ENCODE measurements at regions not wholly inside any gene's neighbourhood (a gene's known extent, or its start where the extent isn't known, plus 50 kb on each side); places are given as distances from the start of the nearest gene placed in this dataset.

DNA sequence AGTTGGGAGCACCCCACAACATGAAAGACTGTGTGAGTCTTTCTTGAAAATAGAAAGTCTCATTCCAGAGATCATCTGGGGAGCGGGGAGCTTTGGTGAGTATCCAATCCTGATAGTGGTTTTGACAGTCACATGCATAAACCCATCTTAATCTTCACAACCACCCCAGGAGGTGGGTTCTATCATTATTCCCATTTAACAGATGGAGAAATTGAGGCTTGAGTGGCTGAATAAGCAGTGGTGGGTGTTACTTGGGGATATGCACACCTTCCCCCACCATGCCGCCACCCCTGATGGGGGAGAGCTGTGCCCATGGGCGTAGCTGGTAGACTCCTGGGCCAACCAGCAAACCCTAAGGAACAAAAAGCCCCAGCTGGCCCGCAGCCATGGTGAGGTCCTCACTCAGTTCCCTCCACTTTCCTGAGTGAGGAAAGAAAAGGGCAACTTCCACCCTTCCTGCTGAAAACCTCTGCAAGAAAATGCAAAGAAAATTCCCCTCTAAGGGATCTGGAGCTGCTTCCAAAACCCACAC is 99.8 kb downstream of the SNX5 start:
- TF ChIP-seq, protein P1, sequence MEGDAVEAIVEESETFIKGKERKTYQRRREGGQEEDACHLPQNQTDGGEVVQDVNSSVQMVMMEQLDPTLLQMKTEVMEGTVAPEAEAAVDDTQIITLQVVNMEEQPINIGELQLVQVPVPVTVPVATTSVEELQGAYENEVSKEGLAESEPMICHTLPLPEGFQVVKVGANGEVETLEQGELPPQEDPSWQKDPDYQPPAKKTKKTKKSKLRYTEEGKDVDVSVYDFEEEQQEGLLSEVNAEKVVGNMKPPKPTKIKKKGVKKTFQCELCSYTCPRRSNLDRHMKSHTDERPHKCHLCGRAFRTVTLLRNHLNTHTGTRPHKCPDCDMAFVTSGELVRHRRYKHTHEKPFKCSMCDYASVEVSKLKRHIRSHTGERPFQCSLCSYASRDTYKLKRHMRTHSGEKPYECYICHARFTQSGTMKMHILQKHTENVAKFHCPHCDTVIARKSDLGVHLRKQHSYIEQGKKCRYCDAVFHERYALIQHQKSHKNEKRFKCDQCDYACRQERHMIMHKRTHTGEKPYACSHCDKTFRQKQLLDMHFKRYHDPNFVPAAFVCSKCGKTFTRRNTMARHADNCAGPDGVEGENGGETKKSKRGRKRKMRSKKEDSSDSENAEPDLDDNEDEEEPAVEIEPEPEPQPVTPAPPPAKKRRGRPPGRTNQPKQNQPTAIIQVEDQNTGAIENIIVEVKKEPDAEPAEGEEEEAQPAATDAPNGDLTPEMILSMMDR (IDR thresholded peaks at IDR 0.05; ENCODE audit: low read depth, low read length): no peak
- in situ Hi-C loops (cut with HindIII; ENCODE audit: low sequenced_read_pairs): no loop called here
- no peak overlapping the region for H3K4me3 ChIP-seq (ENCODE audit: low read depth, low read length)

DNA sequence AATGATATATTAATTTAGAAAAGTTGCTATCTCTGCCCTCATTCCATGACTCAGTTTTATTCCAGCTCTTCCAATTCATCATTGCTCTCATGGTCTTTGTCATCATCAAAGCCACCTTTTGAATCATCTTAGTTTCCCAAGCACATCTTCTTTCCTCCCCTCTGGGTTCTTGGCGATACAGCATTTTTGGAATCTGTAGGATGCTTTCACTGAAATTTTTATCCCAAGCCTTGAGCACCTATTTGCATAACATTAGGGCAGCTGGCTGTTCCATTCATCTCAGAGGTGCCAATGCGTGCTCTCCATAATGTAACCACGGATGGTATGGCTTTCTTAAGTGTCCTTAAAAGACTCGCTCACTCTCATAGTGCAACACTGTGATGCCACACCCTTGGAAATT is 100.4 kb downstream of the SNX5 start:
- TF ChIP-seq, protein P1 (IDR thresholded peaks at IDR 0.05; ENCODE audit: low read depth, low read length): no peak
- in situ Hi-C loops (cut with HindIII; ENCODE audit: low sequenced_read_pairs): no loop called here
- DNase-seq (ENCODE audit: low read depth, low spot score): no peak
- no peak overlapping the region for H3K4me3 ChIP-seq (ENCODE audit: low read depth, low read length)

More for the DNA sequence above, 99.8 kb downstream of the SNX5 start:
- DNase-seq (ENCODE audit: low read depth, low spot score): no peak

DNA sequence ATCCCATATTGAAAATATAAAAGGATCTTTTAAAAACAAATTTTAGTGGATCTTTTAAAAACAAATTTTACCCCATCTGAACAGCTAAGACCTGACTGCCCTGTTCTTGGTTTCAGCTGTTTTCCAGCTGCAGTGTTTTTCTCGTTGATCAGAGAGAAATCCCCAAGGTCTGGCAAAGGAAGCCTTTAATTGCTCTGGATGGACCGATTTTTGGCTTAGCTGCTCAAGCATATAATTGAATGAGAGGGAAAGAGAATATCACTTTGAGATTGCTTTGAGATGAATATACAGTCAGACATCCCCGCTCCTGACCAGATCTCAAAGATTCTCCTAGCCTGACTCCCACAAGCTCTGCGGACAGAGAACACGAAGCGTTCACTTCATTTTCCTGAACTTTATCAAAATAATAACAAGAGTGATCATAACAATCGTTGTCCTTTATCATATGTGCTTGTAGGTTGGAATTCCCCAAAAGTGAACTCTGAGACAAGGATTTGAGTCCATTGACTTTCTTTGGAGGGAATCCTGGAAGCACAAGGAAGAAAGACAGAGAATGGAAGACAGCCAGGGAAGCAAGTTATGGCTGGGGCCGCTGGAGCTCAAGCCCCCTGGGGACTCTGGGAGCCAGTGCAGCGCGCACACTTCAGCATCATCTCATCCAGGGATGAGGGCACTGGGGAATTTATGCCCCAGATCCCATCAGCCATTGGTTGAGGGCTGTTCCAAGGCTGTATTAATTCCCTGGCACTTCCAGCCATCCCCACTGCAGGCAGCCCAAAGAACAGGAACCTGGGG is 101.3 kb downstream of the SNX5 start:
- H3K4me3 ChIP-seq (ENCODE audit: low read depth, low read length): no peak overlapping the region
- in situ Hi-C loops (cut with HindIII; ENCODE audit: low sequenced_read_pairs): no loop called here
- no peak for DNase-seq (ENCODE audit: low read depth, low spot score)
- TF ChIP-seq, protein P1 (IDR thresholded peaks at IDR 0.05; ENCODE audit: low read depth, low read length): no peak

DNA sequence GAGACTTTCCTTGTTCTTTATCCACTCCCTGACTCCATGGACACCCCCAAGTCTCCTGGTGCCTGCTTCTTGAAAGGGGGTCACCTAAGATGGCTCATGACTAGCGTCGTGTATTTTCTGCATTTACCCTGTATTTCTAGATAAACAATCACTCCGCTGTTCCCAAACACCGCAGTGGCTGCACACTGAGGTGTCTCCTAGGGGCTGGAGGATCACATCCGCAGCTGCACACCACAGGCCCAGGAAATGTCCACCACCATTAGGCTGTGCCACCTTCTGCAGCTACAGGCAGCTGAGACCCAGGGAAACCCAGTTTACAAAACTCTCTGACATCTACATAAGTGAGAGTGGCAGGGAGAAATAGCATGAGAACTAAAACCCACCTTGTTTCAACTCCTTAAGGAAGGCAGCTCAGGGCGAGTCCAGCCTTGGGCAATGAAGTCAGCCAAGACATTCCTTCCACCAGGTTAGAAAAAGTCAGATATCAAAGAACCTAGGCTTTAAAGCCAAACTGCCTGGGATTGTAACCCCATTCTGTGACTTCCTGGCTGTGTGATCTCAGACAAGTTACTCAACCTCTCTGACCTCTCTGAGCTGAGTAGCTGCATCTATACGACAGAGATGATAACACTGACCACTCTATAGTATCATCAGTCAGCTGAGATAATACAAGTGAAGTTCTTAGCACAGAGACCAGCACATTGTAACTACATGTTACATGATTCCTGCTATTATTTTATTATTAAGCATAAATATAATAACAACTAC is 102.2 kb downstream of the SNX5 start:
- in situ Hi-C loops (cut with HindIII; ENCODE audit: low sequenced_read_pairs): no loop called here
- DNase-seq (ENCODE audit: low read depth, low spot score): no peak
- TF ChIP-seq, protein P1 (IDR thresholded peaks at IDR 0.05; ENCODE audit: low read depth, low read length): no peak
- H3K4me3 ChIP-seq (ENCODE audit: low read depth, low read length): no peak overlapping the region

DNA sequence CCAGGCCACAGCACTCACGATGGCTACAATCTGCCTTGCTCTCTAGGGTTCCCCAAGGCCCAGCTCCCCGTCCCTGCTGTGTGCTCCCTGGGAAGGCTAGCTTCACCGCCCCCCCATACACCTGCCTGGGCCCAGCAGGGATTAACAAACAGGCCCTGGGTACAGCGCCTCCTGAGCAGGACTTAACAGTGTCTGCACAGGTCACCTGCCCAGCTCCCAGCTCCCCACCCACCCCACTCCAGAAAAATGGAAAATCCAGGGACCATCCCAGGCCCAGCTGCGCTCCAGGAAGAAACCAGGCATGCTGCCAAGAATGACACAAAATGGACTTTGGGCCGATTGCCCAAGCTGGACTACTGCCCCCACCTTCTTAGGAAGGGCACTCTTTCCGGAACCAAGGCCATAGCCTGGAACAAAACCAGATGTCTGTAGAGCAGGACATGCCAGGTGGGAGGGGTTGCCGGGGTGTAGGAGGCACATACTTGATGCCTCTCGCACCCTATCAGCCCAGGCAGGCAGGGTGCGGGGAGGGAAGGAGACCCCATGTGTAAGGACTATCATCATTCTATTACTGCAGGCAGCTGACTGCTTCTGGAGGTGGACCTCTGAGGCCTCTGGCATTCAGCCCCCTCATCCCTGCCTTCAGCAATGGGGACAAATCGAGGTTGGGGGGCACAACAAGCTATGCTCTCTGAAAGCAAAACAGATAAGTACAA is 104.9 kb downstream of the SNX5 start:
- DNase-seq (ENCODE audit: low read depth, low spot score): peak; percentile 37
- H3K4me3 ChIP-seq (ENCODE audit: low read depth, low read length): no peak overlapping the region
- TF ChIP-seq, protein P1 (IDR thresholded peaks at IDR 0.05; ENCODE audit: low read depth, low read length): no peak
- in situ Hi-C loops (cut with HindIII; ENCODE audit: low sequenced_read_pairs): no loop called here

DNA sequence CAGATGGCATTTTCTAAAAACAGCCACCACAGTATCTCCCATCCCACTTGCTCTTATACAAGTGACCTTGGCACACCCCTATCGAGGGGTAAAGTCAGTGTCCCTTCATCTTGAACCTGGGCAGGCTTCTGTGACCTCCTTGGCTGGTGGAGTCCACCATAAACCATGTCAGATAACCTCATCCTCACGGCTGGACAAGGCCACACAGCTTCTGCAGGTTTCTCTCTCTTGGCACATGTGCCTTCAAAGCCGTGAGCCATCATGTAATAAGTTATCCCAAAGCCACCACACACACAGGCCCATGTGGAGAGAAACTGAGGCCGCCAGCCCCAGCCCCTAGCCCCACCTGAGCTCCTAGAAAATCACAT is 105.4 kb downstream of the SNX5 start:
- in situ Hi-C loops (cut with HindIII; ENCODE audit: low sequenced_read_pairs): no loop called here
- no peak for DNase-seq (ENCODE audit: low read depth, low spot score)
- no peak overlapping the region for H3K4me3 ChIP-seq (ENCODE audit: low read depth, low read length)
- TF ChIP-seq, protein P1 (IDR thresholded peaks at IDR 0.05; ENCODE audit: low read depth, low read length): no peak
